GM21515 (cell line): ENCODE measurements at regions not wholly inside any gene's neighbourhood (a gene's known extent, or its start where the extent isn't known, plus 50 kb on each side); places are given as distances from the start of the nearest gene placed in this dataset.
"Not testable (repeated sequence)": the region's sequence is repeated elsewhere in the genome, so short reads cannot be mapped to it uniquely, and the experiment has no call there.

ENCODE experiments used
- ATAC-seq: cut with Tn5 transposase; IDR thresholded peaks from one replicate; pipeline ENCODE4 v1.9.1; 2021; ENCODE audit not compliant: unreplicated experiment

DNA sequence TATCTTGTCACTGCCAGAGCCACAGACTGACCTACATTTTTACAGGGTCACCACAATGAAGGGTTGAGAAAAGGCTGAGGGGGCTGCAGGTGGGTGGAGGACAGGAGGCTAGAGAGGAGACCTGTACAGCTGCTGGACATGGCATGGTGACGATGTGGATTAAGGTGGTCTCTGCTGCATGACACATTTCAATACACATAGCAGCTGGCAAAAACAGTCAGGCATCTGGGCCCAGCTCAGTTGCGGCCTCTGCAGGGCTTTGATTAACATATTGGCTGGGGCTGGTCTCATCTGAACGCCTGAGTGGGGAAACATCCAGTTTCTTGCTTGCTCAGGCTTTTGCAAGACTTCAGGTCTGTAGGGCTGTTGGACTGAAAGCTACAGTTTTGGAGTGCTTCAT is 265.4 kb upstream of the FOXF1 start:
- ATAC-seq, result no peak

DNA sequence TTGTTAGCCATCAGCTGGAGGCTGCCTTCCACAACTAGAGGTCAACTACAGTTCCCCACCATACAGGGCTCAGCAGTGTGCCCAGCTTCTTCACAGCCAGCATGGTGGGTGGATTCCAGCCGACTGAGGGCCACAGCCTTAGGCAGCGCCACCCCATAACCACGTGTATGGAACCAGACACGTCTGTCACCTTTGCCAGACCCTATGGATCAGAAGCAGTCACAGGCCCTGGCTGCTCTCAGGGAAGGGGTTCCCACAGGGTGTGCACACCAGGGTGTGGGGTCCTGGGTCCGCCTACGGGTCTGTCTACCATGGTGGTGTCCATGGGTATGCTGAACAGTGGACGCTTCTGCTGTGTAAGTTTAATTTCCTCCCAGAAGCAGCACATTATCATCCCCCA is 265.0 kb upstream of the FOXF1 start:
- ATAC-seq, result no peak

DNA sequence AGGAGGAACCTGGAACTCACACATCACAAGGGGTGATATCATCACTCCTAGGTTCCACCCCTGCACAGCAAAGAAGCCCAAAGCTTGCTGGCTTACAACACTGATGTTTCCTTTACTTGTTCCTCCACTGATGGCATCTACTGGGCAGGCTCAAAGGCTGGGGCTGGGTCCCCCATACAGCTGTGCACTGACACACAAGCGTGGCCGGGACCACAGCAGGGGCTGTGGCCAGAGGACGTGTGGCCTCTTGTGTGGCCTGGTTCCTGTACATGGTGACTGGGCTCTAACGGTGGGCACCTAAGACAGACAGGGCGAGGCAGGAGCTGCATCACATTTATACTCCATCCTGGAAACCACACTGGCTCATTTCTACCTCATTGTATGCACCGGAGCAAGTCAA is 264.4 kb upstream of the FOXF1 start:
- ATAC-seq, result no peak

DNA sequence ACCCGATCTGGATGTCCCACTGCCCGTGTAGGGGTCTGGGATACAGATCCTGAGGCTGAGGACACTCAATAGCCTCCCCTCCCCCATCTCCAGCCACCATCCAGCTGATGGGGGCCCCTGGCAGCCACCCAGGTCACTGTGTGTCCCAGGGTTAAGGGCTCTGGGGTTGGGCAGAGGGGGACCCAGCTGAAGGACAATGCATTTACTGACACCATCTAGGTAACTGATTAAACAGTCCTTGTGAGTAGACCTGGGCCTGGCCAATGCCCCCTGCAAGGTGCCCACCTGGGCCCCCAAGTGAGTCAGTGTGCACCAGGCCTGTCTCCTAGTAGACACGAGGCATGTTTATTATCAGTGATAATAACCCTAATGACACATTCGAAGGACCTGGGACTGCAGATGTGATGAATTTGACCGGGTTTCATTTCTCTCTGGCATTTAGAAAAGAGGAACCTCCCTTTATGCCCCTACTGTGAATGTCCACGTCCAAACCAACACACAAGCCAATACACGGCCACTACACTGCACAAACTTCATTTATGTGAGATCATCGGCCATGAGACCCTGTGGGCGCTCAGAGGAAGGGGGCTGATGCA is 261.9 kb upstream of the FOXF1 start:
- no peak for ATAC-seq

DNA sequence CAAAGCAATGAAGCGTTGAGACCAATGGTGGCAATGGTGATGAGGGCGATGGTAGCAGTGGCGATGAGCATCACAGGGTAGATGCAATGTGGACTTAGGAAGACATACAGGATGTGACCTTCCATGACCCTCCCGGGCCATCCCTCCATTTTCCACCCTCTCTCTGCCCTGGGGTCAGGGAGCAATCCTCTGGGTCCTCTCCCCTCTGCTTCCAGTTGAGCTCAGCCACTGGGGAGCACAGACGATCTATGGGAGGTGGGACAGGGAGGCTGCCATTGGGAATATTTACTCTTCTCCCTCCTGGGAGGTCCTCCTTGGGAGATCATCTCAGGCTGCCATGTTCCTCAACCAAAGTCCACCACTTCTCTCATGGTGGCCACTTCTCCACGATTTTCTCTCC is 260.7 kb upstream of the FOXF1 start:
- no peak for ATAC-seq

DNA sequence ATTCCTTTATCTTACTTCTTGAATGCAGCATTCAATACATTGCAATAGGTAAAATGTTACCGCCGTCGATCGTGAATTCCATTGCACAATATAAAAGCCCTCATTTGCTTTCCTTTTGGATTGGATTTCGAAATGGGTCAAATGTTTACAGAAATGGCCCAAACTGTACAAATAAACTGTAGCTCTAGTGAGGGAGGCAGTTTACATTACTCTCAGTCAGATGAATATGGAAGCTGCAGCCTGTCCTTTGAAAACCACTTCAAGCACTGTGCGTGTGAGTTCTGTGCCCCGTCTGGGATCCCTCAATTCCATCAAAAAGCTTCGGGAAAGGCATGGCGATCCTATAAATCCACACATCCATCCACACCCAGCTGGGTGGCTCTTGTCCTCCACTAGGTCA is 258.6 kb upstream of the FOXF1 start:
- ATAC-seq, result no peak

DNA sequence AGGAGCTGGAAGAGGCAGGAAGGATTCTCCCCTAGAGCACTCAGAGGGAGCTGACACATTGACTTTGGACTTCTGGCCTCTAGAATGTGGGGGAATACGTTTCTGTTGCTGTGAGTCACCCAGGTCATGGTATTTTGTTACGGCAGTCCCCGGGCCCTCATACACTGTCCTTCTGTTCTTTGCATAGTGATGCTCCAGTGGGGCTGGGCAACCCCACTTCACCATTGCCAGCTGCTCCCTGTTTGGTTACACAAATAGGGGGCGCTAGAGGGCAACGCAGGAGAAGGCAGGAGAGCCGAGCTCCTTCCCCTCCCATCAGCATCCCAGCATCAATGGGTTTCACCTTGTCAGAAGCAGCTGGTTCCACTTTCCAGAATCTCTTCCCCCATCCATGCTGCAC is 257.7 kb upstream of the FOXF1 start:
- no peak for ATAC-seq

DNA sequence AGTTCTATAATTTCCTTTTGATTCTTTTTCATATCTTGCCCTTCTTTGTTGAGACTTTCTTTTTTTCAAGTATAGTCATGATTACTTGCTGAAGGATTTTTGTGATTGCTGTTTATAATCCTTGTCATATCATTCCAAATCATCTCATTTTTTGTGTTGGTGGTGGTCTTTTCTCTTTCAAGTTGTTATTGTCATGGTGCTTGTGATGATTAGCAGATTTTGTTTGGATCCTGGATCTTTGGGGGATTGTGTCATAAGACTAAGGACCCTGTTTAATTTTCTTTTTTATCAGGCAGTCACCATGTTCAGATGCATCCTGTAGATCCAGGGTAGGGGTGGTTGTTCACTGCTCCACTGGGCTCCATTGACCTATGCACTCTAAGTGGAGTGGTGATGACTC is 254.4 kb upstream of the FOXF1 start:
- ATAC-seq, result no peak

DNA sequence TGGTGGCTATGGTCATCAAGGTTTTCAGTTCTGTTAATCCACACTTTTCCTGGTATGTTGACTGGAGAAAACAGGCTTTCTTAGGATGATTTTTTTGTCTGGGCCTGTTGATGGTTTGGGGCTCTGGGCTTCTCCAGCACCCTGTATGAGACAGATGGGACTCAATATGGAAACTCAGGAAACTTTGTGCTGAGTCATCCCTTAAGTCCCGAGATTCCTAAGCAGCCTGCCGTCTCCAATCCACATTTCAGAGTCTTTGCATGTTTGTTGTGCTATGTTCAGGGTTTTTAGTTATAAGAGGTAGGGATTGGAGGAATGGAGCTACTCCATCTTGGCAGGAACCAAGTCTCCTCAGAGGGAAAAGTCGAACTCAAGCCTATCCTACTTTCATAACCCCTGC is 253.3 kb upstream of the FOXF1 start:
- no peak for ATAC-seq

DNA sequence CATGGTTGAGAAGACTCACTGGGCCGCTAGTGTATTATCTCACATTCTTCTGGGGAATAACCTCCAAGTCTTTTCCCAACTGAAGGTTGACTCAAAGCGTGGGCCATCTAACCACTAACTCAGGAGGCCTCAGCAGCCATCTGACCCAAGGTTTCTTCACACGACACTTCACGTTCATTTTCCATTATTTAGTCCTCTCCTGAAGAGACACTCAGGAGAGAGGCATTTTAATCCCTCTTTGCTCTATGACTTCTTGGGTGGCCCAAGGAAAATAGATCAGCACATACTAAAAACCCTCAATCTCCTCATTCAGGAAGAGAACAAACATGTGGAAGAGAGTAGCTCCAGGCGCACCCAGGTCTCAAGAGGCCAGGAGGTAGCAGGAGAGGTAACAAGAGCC is 252.8 kb upstream of the FOXF1 start:
- ATAC-seq, result no peak

DNA sequence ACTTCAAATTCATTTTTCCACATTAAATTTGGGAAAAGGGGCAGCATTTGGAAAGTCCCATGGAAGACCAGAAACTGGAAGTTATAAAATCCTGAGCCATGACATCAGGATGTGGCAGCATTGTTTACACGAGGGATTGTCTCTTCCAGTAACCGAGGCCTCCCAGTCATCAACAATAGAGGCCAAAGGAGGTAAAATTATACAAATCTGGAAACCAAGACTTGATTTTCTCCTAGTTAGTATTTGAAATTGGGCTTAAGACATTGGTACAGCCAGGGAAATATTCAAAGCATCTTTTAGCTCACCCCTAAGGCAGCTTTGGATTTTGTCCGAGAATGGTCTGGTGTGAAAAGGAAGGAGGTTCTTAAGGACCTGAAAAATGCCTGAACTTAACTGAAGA is 251.6 kb upstream of the FOXF1 start:
- ATAC-seq, result no peak

DNA sequence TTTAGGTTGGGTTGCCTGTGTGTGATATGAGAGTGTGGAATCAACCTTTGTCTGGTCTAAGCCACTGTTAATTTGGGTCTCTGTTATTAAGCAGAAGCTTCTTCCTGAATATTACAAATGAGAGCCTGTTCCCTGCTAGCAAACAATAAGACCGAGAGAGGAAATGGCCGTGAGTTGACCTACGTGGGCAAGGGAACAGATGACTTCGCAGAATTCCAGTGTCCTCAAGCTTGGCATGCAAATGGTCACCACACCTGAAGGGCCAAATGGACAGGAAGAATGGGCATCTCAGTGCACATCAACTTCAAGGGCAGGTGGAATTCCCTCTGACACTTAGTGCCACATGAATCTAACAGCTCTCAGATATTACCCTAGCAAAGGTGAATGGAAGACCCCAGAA is 250.8 kb upstream of the FOXF1 start:
- ATAC-seq, result no peak

DNA sequence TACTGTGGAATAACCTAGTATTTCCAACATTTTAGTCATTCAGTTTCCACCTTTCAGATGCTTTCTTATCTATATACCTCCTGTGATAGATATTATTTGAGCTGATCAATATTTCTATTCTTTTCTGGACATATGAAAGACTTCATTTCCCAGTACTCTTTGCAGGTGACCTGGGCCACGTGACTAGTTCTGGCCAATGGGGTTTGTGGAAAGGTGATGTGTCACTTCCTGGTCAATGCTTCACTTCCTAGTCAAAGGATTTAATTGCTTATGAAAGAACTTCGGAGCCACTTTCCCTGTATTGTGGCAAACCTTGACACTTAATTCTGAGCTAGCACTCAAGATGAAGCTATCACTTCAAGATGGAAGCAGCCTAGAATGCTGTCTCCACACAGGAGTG is 248.9 kb upstream of the FOXF1 start:
- no peak for ATAC-seq

DNA sequence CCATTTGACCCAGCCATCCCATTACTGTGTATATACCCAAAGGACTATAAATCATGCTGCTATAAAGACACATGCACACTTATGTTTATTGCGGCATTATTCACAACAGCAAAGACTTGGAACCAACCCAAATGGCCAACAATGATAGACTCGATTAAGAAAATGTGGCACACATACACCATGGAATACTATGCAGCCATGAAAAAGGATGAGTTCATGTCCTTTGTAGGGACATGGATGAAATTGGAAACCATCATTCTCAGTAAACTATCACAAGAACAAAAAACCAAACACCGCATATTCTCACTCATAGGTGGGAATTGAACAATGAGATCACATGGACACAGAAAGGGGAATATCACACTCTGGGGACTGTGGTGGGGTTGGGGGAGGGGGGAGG is 242.7 kb upstream of the FOXF1 start:
- ATAC-seq, result not testable (repeated sequence)

DNA sequence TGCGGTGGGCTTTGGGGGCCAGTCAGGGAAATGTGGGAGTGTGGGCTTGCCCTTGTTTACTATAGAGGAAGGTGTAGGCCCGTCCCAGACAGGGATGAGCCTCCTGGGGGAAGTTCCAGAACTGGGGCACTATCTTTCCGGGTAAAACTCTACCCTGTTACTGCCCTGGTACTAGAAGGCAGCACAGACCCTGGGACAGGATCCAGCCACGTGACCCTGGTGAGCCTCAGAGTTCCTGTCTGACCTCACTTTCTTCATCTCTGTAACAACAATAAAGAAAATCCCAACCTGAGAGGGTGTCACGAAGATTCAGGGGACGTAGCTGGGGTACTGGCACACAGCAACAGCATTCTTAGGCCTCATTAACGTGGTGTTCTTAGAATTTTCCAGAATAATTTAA is 239.6 kb upstream of the FOXF1 start:
- ATAC-seq, result no peak

DNA sequence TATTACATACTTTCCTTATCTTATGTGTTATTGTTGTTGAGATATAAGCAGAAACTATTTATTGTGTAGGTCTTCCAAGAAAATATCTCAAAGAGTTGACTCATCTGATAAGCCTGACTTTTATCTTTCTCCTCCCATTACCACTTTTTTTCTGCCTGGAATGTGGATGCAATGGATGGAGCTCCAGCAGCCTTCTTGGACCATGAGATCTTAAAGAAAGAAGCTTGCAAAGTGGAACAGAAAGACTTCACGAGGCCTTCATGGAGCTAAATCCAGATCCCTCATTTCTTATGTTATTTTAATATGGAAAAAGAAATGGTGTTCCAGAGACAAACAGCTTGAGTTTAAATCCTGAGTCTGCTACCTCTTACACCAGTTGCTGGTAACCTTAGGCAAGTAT is 237.6 kb upstream of the FOXF1 start:
- ATAC-seq, result no peak

DNA sequence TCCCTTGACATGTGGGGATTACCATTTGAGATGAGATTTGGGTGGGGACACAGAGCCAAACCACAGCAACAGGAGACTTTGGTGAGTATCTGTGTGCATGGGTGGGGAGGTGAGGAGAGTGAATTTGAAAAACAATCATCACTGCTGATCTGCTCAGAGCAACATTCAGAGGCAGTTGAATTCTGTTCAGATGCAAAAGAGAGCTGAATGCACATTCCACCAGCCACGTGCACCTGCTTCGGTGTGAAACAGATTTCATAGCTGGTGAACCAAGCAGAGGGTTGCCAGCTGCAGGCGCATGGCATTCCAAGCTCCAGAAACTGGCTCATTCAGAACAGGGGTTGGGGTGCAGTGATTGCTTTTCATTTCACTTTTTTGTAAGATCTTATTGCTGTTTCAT is 233.1 kb upstream of the FOXF1 start:
- ATAC-seq, result no peak

DNA sequence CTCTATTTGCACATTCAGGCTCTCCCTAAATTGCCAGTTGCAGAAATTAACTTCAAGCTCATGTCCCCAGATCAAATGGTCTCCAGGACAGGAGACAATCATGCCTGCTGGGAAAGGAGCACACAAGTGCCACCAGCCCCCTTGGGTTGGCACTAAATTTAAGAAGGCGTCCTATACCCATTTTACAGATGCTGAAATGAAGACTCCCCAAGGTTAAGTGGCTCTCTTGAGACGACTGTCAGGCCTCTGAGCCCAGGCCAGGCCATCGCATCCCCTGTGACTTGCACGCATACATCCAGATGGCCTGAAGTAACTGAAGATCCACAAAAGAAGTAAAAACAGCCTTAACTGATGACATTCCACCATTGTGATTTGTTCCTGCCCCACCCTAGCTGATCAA is 232.5 kb upstream of the FOXF1 start:
- ATAC-seq, result not testable (repeated sequence)

DNA sequence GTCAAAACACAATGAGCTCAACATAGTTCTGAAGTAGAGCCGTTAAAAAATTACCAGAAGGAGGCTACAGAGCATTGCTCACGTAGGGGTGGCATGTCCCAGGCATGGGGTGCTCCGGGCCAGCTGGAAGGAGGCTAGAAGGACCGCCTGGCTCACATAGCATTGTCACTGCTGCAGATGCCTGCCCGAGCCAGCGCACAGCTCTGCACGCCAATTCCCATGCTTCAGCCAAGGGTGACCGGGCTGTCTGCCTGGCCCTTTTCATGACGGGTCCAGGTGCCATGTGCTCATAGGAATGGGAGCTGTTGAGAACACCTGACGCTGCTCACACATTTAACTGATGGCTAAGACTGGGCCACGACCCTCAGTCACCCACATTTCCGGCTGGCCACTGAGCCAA is 228.9 kb upstream of the FOXF1 start:
- ATAC-seq, result no peak

DNA sequence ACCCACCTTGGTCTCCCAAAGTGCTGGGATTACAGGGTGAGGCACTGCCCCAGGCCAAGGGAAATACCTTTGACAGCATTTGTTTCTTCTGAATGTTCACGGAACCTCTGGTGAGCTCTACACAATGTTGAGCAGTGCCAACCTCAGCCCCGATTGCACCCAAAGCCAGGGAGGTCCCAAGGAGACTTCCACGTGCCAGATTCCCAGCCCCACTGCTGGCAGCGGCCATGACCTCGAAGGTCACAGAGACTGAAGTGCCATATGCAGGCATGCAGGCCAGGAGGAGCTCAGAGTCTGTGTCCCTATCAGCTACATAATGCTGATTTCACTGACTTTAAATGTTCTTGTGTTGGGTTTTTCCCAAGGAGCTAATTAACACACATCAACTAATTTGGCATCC is 226.4 kb upstream of the FOXF1 start:
- ATAC-seq, result no peak

DNA sequence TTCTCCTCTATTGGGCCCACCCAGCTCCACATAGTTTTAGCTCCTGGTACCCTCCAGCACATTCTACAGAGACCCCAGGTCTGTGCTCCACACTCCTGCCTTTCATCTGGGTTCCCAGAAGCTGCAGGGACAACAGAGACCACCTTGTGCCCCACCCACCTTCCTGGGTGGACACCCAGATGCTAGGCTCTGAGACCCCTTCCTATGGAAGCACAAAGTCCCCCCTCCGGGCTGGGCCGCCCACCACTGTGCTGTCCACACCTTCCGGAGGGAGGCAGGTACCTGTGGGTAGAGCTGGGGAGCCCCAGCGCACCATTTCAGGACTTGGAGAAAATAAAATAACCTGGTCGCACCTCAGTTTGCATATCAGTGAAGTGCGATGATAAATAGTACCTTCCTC is 224.9 kb upstream of the FOXF1 start:
- ATAC-seq, result no peak

DNA sequence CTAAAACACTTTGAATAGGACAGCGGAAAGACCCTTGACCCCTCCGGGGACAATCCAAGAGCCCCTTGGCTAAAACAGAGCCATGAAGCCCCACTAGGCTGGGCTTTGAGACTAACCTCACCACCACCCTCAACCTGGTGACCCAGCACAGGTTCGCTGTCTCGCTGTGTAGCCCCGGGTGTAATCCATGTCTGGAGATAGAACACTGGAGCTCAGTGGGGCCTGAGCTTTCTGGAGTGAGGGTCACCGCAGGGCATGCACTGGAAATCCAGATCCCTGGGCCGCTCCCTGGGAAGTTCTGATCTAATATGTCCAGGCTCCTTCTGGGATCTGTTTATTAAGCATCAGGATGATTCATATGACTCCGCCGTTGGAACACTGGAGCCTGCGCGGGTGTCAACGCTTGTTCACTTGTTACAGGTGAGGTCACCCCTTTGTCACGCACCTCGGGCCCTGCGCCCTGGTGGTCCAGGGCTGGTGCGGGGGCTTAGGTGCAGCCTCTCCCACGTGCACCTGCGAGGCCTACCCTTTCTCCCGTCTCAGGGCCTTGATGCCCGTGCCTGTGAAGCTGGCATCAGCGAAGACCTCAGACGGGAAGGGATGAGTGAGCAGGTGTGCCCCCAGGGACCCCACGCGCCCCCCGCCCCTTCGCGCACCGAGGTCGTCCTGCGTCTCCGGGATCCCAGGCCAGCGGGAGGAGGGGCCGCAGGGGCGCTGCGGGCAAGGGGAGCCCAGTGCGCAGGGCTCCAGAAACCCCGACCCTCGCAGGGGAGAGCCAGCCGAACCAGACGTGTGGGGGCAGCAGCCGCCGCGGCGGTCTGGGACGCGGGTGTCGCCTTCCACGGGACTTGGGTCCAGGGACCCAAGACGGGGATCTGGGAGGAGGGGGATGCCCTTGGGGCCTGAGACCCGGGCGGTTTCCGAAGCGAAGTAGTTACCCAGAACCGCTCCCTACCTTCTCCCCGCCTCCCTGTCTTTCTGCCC is 224.1 kb upstream of the FOXF1 start:
- no peak for ATAC-seq
